ENCODE measurements at regions not wholly inside any gene's neighbourhood (a gene's known extent, or its start where the extent isn't known, plus 50 kb on each side); places are given as distances from the start of the nearest gene placed in this dataset.

DNA sequence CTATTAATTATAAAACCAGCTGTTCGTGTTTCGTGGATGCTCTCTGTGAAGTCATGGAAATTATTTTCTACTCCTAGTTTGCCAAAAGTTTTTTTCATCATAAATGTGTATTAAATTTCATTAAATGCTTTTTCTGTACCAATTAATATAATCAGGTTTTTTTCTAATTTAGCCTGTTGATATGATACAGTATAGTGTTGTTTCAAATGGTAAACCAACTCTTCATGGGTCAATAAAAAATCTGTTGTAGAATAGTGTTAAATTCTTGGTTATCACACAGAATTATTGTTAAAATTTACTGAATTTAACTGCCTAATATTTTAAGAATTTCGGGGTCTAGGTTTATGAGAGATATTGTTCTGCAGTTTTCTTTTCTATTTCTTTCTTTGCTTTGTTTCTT, 505.9 kb upstream of the MANEA start:
- no peak overlapping the region for H3K27ac ChIP-seq (ENCODE audit: low read length)
- ATAC-seq (no peak), DNase-seq (no peak)
- intact Hi-C loops (cut with DNase I), result no loop called here
- H3K9me3 ChIP-seq (ENCODE audit: control insufficient read depth, low read length), result no peaks in the 10 kb centered on the region
- WGBS, result 78% methylated on average over 3 of the region's 3 CpGs
- no peaks in the 10 kb centered on the region for H3K4me1 ChIP-seq (ENCODE audit: control insufficient read depth, insufficient read depth, low read length)
- H3K4me3 ChIP-seq (ENCODE audit: low read length), result no peak overlapping the region
- no peaks in the 10 kb centered on the region for H3K27me3 ChIP-seq (ENCODE audit: control insufficient read depth, insufficient read depth)

DNA sequence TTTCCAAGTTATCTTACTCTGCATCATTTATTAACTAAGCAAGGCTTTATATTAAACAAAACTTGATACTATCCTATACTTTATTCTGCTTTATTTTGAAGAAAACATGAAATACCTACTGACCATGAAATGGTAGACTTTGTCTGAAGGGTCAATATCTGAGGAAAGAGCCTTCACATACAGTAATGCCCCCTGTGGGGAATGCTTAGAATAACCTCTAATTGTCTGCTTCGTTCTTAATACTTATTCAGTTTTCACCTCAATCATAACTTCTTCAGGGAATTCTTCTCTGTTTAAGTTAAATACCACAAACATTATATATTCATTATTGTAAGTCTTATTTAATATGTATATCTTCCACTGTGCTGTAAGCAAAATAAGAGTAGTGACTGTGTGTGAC, 498.9 kb upstream of the MANEA start:
- no peak for ATAC-seq
- no peak for DNase-seq
- Histone ChIP-seq H3K4me1 (ENCODE audit: control insufficient read depth, insufficient read depth, low read length) (no peaks in the 10 kb centered on the region), H3K4me3 (ENCODE audit: low read length) (no peak overlapping the region), H3K27me3 (ENCODE audit: control insufficient read depth, insufficient read depth) (no peaks in the 10 kb centered on the region), H3K9me3 (ENCODE audit: control insufficient read depth, low read length) (no peaks in the 10 kb centered on the region), H3K27ac (ENCODE audit: low read length) (no peak overlapping the region)
- intact Hi-C loops (cut with DNase I), result no loop called here
- 66% methylated on average over 1 of the region's 1 CpG for WGBS

DNA sequence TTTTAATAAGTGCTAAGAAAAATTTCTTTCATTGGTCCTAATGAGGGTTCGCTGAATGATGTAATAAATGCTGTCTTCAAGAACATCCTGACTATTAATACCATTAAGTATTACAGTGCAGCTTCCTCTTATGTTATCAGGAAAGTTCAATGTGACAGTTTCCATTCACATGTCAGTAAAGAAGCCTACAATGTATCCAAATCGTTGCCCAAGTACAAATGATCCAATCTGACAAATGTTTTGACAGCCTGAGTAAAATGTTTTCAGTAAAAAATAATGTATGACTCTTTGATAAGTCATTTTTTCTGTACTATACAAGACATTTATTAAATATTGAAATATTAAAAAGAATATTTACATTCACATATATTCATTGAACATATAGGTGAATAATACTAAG, 496.1 kb upstream of the MANEA start:
- Histone ChIP-seq H3K27me3 (ENCODE audit: control insufficient read depth, insufficient read depth) (no peaks in the 10 kb centered on the region), H3K27ac (ENCODE audit: low read length) (no peak overlapping the region), H3K4me3 (ENCODE audit: low read length) (no peak overlapping the region), H3K4me1 (ENCODE audit: control insufficient read depth, insufficient read depth, low read length) (no peaks in the 10 kb centered on the region), H3K9me3 (ENCODE audit: control insufficient read depth, low read length) (no peaks in the 10 kb centered on the region)
- ATAC-seq (no peak), DNase-seq (no peak)
- 19% methylated on average over 2 of the region's 2 CpGs for WGBS
- intact Hi-C loops (cut with DNase I), result no loop called here

DNA sequence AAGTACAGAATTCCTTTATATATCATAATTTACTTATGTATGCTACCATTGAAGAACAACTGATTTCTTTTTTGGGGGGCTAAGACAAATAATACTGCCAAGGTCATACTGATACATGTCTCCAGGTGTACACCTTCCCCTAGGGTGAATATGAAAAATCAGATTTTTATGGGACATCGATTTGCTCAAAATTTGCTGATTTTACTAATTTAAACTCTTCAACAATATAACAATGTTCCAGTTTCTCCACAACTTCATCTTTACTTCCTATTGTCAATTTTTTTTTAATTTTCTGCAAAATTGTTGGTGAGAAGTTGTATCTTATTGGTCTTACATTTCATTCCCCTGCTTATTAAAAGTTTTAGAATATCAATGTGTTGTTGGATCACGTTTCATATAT, 495.4 kb upstream of the MANEA start:
- Histone ChIP-seq H3K4me3 (ENCODE audit: low read length) (no peak overlapping the region), H3K27me3 (ENCODE audit: control insufficient read depth, insufficient read depth) (no peaks in the 10 kb centered on the region), H3K4me1 (ENCODE audit: control insufficient read depth, insufficient read depth, low read length) (no peaks in the 10 kb centered on the region), H3K9me3 (ENCODE audit: control insufficient read depth, low read length) (no peaks in the 10 kb centered on the region), H3K27ac (ENCODE audit: low read length) (no peak overlapping the region)
- intact Hi-C loops (cut with DNase I), result no loop called here
- no peak for DNase-seq
- no peak for ATAC-seq
- 80% methylated on average over 2 of the region's 2 CpGs for WGBS

DNA sequence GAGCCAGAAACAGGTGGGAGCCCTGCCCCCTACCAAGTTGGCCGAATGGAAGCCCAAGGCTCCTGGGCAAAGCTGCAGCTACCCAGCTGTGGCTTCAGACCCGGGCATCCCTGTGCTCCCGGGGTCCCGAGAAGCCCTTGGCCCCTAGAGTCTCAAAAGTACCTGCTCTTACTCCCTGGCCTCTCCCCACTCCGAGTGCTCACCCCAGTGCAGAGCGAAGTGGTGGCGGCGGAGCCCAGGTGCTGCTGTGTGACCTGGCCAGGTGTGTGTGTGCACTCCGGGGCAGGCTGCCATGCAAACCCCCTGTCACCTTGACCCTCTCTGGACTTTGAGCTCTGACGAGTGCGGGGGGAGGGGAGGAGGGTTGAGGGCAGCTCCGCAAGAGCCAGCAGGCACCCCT, 493.8 kb upstream of the MANEA start:
- intact Hi-C loops (cut with DNase I), result no loop called here
- Histone ChIP-seq H3K9me3 (ENCODE audit: control insufficient read depth, low read length) (no peaks in the 10 kb centered on the region), H3K27ac (ENCODE audit: low read length) (no peak overlapping the region), H3K27me3 (ENCODE audit: control insufficient read depth, insufficient read depth) (no peaks in the 10 kb centered on the region), H3K4me3 (ENCODE audit: low read length) (no peak overlapping the region), H3K4me1 (ENCODE audit: control insufficient read depth, insufficient read depth, low read length) (no peaks in the 10 kb centered on the region)
- DNase-seq (peak in 2 of 3 donors; percentile 18 to 33), ATAC-seq (no peak)
- 86% methylated on average over 12 of the region's 12 CpGs for WGBS

DNA sequence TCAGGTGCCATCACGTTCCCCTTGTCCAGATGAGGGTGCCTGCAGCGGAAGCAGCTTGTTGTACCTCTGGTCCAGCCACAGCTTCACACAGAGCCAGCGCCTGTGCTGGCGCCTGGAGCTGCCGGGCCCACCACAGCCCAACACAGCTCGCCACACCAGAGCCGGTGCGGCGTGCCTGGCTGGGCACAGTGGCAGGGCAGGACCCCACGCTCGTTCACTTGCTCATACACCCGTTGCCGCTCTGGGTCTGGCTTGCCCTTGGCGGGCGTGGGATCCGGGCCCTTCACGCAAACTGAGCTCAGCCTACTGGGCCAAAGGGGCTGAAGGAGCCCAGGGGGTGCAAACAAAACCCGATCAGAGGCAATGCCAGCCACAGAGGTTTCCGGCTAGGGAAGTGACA, 492.5 kb upstream of the MANEA start:
- Histone ChIP-seq H3K4me1 (ENCODE audit: control insufficient read depth, insufficient read depth, low read length) (no peaks in the 10 kb centered on the region), H3K9me3 (ENCODE audit: control insufficient read depth, low read length) (no peaks in the 10 kb centered on the region), H3K27me3 (ENCODE audit: control insufficient read depth, insufficient read depth) (no peaks in the 10 kb centered on the region), H3K4me3 (ENCODE audit: low read length) (no peak overlapping the region), H3K27ac (ENCODE audit: low read length) (no peak overlapping the region)
- DNase-seq, result peak in 2 of 3 donors; percentile 32 to 50
- intact Hi-C loops (cut with DNase I), result no loop called here
- no peak for ATAC-seq
- whole genome bisulfite sequencing, result 94% methylated on average over 19 of the region's 19 CpGs

DNA sequence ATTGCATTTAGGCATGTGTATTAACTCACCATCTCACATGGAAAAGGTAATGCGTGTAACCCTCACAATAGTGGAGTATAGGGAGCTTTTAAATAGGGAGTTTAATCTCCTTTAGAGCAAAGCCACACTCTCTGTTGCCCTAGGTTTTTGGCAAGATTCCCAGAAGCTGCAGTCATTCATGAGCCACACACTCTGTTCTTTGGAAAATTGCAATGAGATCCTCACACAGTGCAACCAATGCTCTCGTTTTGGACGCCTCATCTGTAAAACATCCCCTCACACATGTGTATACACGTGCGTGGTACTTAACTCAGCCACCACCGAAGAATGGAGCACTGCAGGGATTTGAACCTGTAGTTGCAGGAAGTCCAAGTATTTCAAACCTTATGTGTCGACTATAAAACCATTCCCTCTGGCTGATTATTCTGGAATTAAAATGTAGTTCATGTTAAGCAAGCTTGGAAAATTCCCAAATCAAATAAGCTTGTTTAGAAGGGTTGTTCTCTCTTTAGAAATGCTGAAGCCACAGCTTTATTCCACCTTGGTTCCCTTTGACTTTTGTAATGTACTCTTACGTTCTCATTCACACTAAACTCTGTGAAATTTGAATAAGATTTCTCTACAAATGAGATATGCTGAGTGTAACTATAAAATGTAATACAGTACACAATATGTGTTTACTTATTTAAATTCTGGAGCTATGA, 489.8 kb upstream of the MANEA start:
- H3K9me3 ChIP-seq (ENCODE audit: control insufficient read depth, low read length), result no peaks in the 10 kb centered on the region
- no peaks in the 10 kb centered on the region for H3K4me1 ChIP-seq (ENCODE audit: control insufficient read depth, insufficient read depth, low read length)
- WGBS, result 16% methylated on average over 8 of the region's 8 CpGs
- DNase-seq (no peak), ATAC-seq (peak; percentile 67 to 76)
- no peak overlapping the region for H3K27ac ChIP-seq (ENCODE audit: low read length)
- no peak overlapping the region for H3K4me3 ChIP-seq (ENCODE audit: low read length)
- H3K27me3 ChIP-seq (ENCODE audit: control insufficient read depth, insufficient read depth), result no peaks in the 10 kb centered on the region
- intact Hi-C loops (cut with DNase I), result no loop called here

DNA sequence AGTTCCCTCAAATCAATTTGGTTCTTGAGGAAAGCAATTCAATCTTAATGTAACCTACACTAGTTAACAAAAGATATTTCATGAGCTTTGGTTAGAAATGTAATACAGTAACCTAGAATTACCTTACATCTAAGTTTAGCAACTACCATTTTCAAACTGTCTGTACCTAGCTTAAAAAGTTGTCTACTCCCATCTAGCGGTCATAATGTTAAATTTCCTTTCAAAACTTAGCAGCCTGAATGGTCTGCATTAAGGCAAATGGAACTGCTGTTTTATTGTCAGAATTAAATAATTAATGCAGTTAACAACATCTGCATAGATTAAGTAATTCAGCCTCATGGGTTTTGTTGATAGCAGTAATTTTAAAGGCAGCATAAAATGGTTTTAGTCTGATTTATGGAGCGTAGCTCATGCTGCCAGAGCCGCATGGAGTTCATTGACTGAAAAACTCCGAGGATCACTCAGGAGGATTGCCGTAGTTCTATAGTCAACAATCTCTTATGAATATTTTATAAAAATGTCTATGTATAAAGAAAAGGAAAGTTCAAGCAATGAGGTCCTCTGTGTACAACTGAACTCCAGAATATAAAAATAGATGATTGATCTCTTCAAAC, 485.4 kb upstream of the MANEA start:
- no peak for ATAC-seq
- intact Hi-C loops (cut with DNase I), result no loop called here

DNA sequence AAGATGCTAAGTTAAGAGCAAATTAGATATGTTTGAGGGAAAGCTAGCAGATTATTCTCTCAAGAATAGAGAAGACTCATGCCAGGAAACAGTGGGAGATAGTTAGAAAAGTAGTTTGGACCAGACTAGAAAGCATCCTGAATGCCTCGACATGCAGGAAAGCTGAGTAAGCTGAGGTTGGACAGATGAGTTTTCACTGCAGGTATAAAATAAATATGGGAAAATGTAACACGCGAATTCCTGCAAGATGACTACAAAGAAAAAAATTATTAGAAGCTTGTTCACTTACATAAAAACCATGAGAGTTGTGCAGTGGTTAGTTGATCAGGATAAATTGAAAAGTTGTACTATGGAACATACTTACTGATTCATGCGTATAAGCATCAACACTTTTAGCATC, 484.2 kb upstream of the MANEA start:
- ATAC-seq (no peak), DNase-seq (no peak)
- intact Hi-C loops (cut with DNase I), result no loop called here
- H3K4me3 ChIP-seq (ENCODE audit: low read length), result no peak overlapping the region
- H3K9me3 ChIP-seq (ENCODE audit: control insufficient read depth, low read length), result no peaks in the 10 kb centered on the region
- WGBS, result 62% methylated on average over 4 of the region's 4 CpGs
- H3K27ac ChIP-seq (ENCODE audit: low read length), result no peak overlapping the region
- H3K4me1 ChIP-seq (ENCODE audit: control insufficient read depth, insufficient read depth, low read length), result no peaks in the 10 kb centered on the region
- H3K27me3 ChIP-seq (ENCODE audit: control insufficient read depth, insufficient read depth), result no peaks in the 10 kb centered on the region

More for the DNA sequence above, 485.4 kb upstream of the MANEA start:
- DNase-seq, result no peak
- no peaks in the 10 kb centered on the region for H3K4me1 ChIP-seq (ENCODE audit: control insufficient read depth, insufficient read depth, low read length)
- no peaks in the 10 kb centered on the region for H3K9me3 ChIP-seq (ENCODE audit: control insufficient read depth, low read length)
- H3K4me3 ChIP-seq (ENCODE audit: low read length), result no peak overlapping the region
- no peaks in the 10 kb centered on the region for H3K27me3 ChIP-seq (ENCODE audit: control insufficient read depth, insufficient read depth)
- 54% methylated on average over 5 of the region's 5 CpGs for WGBS
- H3K27ac ChIP-seq (ENCODE audit: low read length), result no peak overlapping the region

DNA sequence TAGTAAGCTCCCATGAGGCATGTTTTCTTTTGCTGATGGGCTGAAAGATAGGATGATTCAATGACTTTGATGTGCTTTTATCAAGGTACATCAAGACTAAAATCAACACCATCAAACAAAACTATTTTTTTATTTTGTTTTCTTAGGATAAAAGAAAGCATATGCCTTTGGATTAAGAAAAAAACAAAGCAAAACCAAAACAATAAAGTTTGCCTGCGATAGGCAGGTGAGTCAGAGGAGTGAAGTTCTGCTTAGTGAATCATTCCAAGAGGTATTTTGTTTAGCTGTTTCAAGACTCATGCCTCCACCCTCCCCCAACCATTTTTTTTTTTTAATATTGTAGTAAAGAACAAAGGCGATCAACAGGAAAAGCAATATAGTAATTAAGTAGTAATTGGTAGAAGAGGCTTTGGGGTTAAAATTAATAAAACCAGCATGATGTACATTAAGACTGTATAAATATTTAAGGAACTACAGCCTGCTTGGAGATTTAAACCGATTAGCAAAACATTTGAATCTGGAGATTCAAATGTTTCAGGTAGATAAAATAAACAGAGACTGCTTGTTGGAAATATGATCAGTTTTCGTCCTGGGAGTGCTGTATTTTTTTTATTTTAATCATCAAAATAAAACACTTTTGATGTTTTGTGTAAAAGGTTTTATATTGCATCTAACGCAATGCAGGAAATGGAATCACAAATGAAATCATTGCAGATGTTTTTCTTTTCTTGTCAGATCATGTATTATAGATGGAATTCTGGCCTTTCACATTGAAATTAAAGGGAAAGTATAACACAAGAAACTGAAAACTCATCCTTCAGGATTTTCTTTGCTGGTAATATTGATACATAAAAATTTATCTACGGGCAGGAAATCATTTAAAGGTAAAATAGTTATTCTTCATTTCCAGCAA, 482.3 kb upstream of the MANEA start:
- intact Hi-C loops (cut with DNase I), result no loop called here
- Histone ChIP-seq H3K4me3 (ENCODE audit: low read length) (no peak overlapping the region), H3K27ac (ENCODE audit: low read length) (no peak overlapping the region), H3K27me3 (ENCODE audit: control insufficient read depth, insufficient read depth) (no peaks in the 10 kb centered on the region), H3K9me3 (ENCODE audit: control insufficient read depth, low read length) (no peaks in the 10 kb centered on the region), H3K4me1 (ENCODE audit: control insufficient read depth, insufficient read depth, low read length) (no peaks in the 10 kb centered on the region)
- ATAC-seq (no peak), DNase-seq (no peak)
- WGBS, result 63% methylated on average over 6 of the region's 6 CpGs

DNA sequence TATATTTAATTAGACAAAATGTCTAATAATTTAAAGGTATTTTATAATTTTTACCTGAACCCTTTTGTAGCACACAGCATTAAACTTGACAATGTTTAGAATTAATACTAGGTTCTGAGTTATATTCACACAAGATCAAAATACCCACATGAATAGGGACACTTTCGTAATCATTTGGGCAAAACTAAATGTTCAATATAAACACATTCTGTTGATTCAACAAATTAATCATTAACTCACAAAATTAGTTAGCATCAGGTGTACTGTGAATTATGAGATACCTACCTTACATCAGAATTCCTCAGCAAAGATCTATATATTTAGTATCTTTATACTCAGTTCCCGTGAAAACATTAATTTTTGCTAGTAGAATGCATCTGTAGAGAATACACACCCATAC, 481.5 kb upstream of the MANEA start:
- WGBS, result 91% methylated on average over 2 of the region's 2 CpGs
- no peak overlapping the region for H3K4me3 ChIP-seq (ENCODE audit: low read length)
- intact Hi-C loops (cut with DNase I), result no loop called here
- H3K9me3 ChIP-seq (ENCODE audit: control insufficient read depth, low read length), result no peaks in the 10 kb centered on the region
- ATAC-seq, result no peak
- H3K27me3 ChIP-seq (ENCODE audit: control insufficient read depth, insufficient read depth), result no peaks in the 10 kb centered on the region
- H3K4me1 ChIP-seq (ENCODE audit: control insufficient read depth, insufficient read depth, low read length), result no peaks in the 10 kb centered on the region
- no peak overlapping the region for H3K27ac ChIP-seq (ENCODE audit: low read length)
- DNase-seq, result no peak
